H9 (cell line): ENCODE measurements at regions not wholly inside any gene's neighbourhood (a gene's known extent, or its start where the extent isn't known, plus 50 kb on each side); places are given as distances from the start of the nearest gene placed in this dataset.

Experiments used
- DNase-seq: peaks from one replicate; pipeline ENCODE4 v3.0.0-alpha.2; 2017
- H2AFZ ChIP-seq: one replicate; pipeline ENCODE4 v1.6.1; 2013; ENCODE audit warnings: mild to moderate bottlenecking, low read length, control low read depth, moderate library complexity
- H2AK5ac ChIP-seq: 2 replicates; pipeline ENCODE4 v1.6.1; 2013; ENCODE audit warnings: low read length, control low read depth, mixed read lengths; ENCODE audit not compliant: insufficient read length
- H2BK120ac ChIP-seq: one replicate; pipeline ENCODE4 v1.6.1; 2013; ENCODE audit warnings: low read depth, mild to moderate bottlenecking, low read length, control low read depth, inconsistent platforms; ENCODE audit not compliant: poor library complexity, severe bottlenecking
- H2BK12ac ChIP-seq: 2 replicates; pipeline ENCODE4 v1.6.1; 2013; ENCODE audit warnings: low read length, control low read depth, mixed read lengths, low read depth; ENCODE audit not compliant: insufficient read length
- H2BK15ac ChIP-seq: 2 replicates; pipeline ENCODE4 v1.6.1; 2013; ENCODE audit warnings: low read depth, low read length, control low read depth
- H2BK20ac ChIP-seq: one replicate; pipeline ENCODE4 v1.6.1; 2013; ENCODE audit warnings: low read depth, mild to moderate bottlenecking, low read length, control low read depth, inconsistent platforms; ENCODE audit not compliant: poor library complexity, severe bottlenecking
- H2BK5ac ChIP-seq: 2 replicates; pipeline ENCODE4 v1.6.1; 2013; ENCODE audit warnings: low read length, control low read depth, mixed read lengths; ENCODE audit not compliant: insufficient read length
- H3K14ac ChIP-seq: 2 replicates; pipeline ENCODE4 v1.6.1; 2013; ENCODE audit warnings: low read length, control low read depth; ENCODE audit not compliant: insufficient read depth
- H3K18ac ChIP-seq: 2 replicates; pipeline ENCODE4 v1.6.1; 2013; ENCODE audit warnings: low read depth, mild to moderate bottlenecking, mixed read lengths, low read length, control low read depth; ENCODE audit not compliant: insufficient read length
- H3K23ac ChIP-seq: 2 replicates; pipeline ENCODE4 v1.6.1; 2013; ENCODE audit warnings: low read length, control low read depth, mixed read lengths, low read depth; ENCODE audit not compliant: insufficient read length
- H3K23me2 ChIP-seq: 2 replicates; pipeline ENCODE4 v1.6.1; 2013; ENCODE audit warnings: low read depth, mild to moderate bottlenecking, mixed read lengths, low read length, control low read depth; ENCODE audit not compliant: insufficient read length, poor library complexity, severe bottlenecking
- H3K27ac ChIP-seq: 2 replicates; pipeline ENCODE4 v1.5.1; 2013; ENCODE audit warnings: low read length, control low read depth, mixed read lengths, low read depth; ENCODE audit not compliant: insufficient read length
- H3K27me3 ChIP-seq: 2 replicates; pipeline ENCODE4 v1.6.1; 2013; ENCODE audit warnings: low read length, control low read depth, inconsistent platforms; ENCODE audit not compliant: insufficient read depth
- H3K4ac ChIP-seq: 2 replicates; pipeline ENCODE4 v1.6.1; 2013; ENCODE audit warnings: low read depth, mild to moderate bottlenecking, control low read depth, inconsistent platforms, low read length, moderate library complexity
- H3K4me1 ChIP-seq: 2 replicates; pipeline ENCODE4 v1.6.1; 2013; ENCODE audit warnings: low read length, control low read depth, inconsistent platforms; ENCODE audit not compliant: insufficient read depth
- H3K4me2 ChIP-seq: 2 replicates; pipeline ENCODE4 v1.6.1; 2013; ENCODE audit warnings: low read length, control low read depth, mixed read lengths; ENCODE audit not compliant: insufficient read length, insufficient read depth
- H3K56ac ChIP-seq: 2 replicates; pipeline ENCODE4 v1.6.1; 2013; ENCODE audit warnings: low read depth, mild to moderate bottlenecking, mixed read lengths, low read length, control low read depth; ENCODE audit not compliant: insufficient read length
- H3K79me1 ChIP-seq: 2 replicates; pipeline ENCODE4 v1.6.1; 2013; ENCODE audit warnings: low read depth, mild to moderate bottlenecking, moderate library complexity, low read length, control low read depth, inconsistent platforms; ENCODE audit not compliant: insufficient read depth, poor library complexity, severe bottlenecking
- H3K79me2 ChIP-seq: 2 replicates; pipeline ENCODE4 v1.6.1; 2013; ENCODE audit warnings: low read length, control low read depth, inconsistent platforms; ENCODE audit not compliant: insufficient read depth
- H3K9ac ChIP-seq: 2 replicates; pipeline ENCODE4 v1.6.1; 2013; ENCODE audit warnings: low read length, control low read depth, mixed read lengths; ENCODE audit not compliant: insufficient read length; ENCODE audit errors: extremely low read depth
- H3K9me3 ChIP-seq: one replicate; pipeline ENCODE4 v1.6.1; 2013; ENCODE audit warnings: low read depth, low read length, inconsistent platforms; ENCODE audit not compliant: control insufficient read depth
- H3T11ph ChIP-seq: one replicate; pipeline ENCODE4 v1.6.1; 2013; ENCODE audit warnings: mild to moderate bottlenecking, low read length, control low read depth, inconsistent platforms
- H4K20me1 ChIP-seq: one replicate; pipeline ENCODE4 v1.6.1; 2013; ENCODE audit not compliant: control insufficient read depth, insufficient read length, insufficient read depth
- H4K5ac ChIP-seq: 2 replicates; pipeline ENCODE4 v1.6.1; 2013; ENCODE audit warnings: low read depth, mild to moderate bottlenecking, mixed read lengths, low read length, control low read depth; ENCODE audit not compliant: insufficient read length
- H4K8ac ChIP-seq: replicated peaks from 2 replicates; pipeline ENCODE4 v1.6.1; 2013; ENCODE audit warnings: low read length, control low read depth, mixed read lengths, low read depth; ENCODE audit not compliant: insufficient read length
- H4K91ac ChIP-seq: 2 replicates; pipeline ENCODE4 v1.6.1; 2013; ENCODE audit warnings: low read depth, mild to moderate bottlenecking, moderate library complexity, mixed read lengths, low read length, control low read depth; ENCODE audit not compliant: insufficient read length
- H3K27ac Mint-ChIP-seq, 3 experiments: 2 replicates in 2 of 3; 3 replicates in 1 of 3; pipeline ENCODE4 v1.8.0; 2020 to 2021; ENCODE audit warnings: mixed read lengths in 3 of 3, mild to moderate bottlenecking in 1 of 3, moderate library complexity in 1 of 3
- H3K27me3 Mint-ChIP-seq: 2 replicates; pipeline ENCODE4 v1.8.0; 2021; ENCODE audit warnings: low read depth, mild to moderate bottlenecking, moderate library complexity, mixed read lengths
- H3K36me3 Mint-ChIP-seq, 3 experiments: 2 replicates in 2 of 3; 3 replicates in 1 of 3; pipeline ENCODE4 v1.8.0; 2020 to 2021; ENCODE audit warnings: low read depth in 3 of 3, mixed read lengths in 3 of 3; ENCODE audit not compliant: insufficient read depth in 1 of 3
- H3K4me1 Mint-ChIP-seq, 2 experiments: 2 replicates each; pipeline ENCODE4 v1.8.0; 2020; ENCODE audit warnings: mixed read lengths in 2 of 2
- H3K4me3 Mint-ChIP-seq, 2 experiments: 2 replicates in 1 of 2; 3 replicates in 1 of 2; pipeline ENCODE4 v1.8.0; 2020 to 2021; ENCODE audit warnings: mild to moderate bottlenecking in 2 of 2, mixed read lengths in 2 of 2, moderate library complexity in 1 of 2
- H3K9me3 Mint-ChIP-seq, 2 experiments: 2 replicates in 1 of 2; 3 replicates in 1 of 2; pipeline ENCODE4 v1.8.0; 2020; ENCODE audit warnings: mild to moderate bottlenecking in 2 of 2, mixed read lengths in 2 of 2, moderate library complexity in 1 of 2
- whole genome bisulfite sequencing: extraction: QIAGEN DNeasy Blood & Tissue Kit; methylation state at CpG from one replicate; pipeline ENCODE4 v1.1.7; 2013; ENCODE audit warnings: missing lambda C conversion rate, low lambda C conversion rate, mixed read lengths; ENCODE audit not compliant: insufficient read length; ENCODE audit errors: extremely low coverage; 5-methylcytosine and 5-hydroxymethylcytosine counted together
- TF ChIP-seq, protein P1 (sequence below): fragments of 200-600 bp; sonication (generic); conservative IDR thresholded peaks from 3 replicates; pipeline ENCODE4 v1.8.0; 2021; ENCODE audit warnings: antibody characterized with exemption, mild to moderate bottlenecking

- no peak overlapping the region for H2AK5ac ChIP-seq
- no peak overlapping the region for H2BK120ac ChIP-seq
- H4K5ac ChIP-seq: no peak overlapping the region
- no peak overlapping the region for H3K27ac ChIP-seq
- no peak overlapping the region for H3K18ac ChIP-seq
- H3K27me3 Mint-ChIP-seq: no peaks in the 10 kb centered on the region; the same call in 1 of the 2 replicates
- no peak overlapping the region for H2BK15ac ChIP-seq
- H3K4me2 ChIP-seq: no peak overlapping the region
- no peak overlapping the region for H3K27ac Mint-ChIP-seq
- WGBS: no CpG with 5 or more reads among the region's 1 CpG
- H3K79me2 ChIP-seq: no peaks in the 10 kb centered on the region
- H3K4me3 Mint-ChIP-seq: no peak overlapping the region
- no peak overlapping the region for H3T11ph ChIP-seq
- H4K8ac ChIP-seq: no peak overlapping the region
- no peak overlapping the region for H2BK20ac ChIP-seq
- H3K56ac ChIP-seq: no peak overlapping the region
- H3K27me3 ChIP-seq: no peaks in the 10 kb centered on the region
- H3K9ac ChIP-seq: no peak overlapping the region
- H4K91ac ChIP-seq: no peak overlapping the region
- H3K9me3 Mint-ChIP-seq: peaks cover 25 to 32% of the 10 kb centered on the region in 2 experiments
- H3K79me1 ChIP-seq: no peaks in the 10 kb centered on the region
- H2BK12ac ChIP-seq: no peak overlapping the region
- H3K4me1 Mint-ChIP-seq: no peaks in the 10 kb centered on the region
- no peak for DNase-seq
- no peaks in the 10 kb centered on the region for H3K9me3 ChIP-seq
- no peak overlapping the region for H2AFZ ChIP-seq
- no peak overlapping the region for H2BK5ac ChIP-seq
- TF ChIP-seq, protein P1, sequence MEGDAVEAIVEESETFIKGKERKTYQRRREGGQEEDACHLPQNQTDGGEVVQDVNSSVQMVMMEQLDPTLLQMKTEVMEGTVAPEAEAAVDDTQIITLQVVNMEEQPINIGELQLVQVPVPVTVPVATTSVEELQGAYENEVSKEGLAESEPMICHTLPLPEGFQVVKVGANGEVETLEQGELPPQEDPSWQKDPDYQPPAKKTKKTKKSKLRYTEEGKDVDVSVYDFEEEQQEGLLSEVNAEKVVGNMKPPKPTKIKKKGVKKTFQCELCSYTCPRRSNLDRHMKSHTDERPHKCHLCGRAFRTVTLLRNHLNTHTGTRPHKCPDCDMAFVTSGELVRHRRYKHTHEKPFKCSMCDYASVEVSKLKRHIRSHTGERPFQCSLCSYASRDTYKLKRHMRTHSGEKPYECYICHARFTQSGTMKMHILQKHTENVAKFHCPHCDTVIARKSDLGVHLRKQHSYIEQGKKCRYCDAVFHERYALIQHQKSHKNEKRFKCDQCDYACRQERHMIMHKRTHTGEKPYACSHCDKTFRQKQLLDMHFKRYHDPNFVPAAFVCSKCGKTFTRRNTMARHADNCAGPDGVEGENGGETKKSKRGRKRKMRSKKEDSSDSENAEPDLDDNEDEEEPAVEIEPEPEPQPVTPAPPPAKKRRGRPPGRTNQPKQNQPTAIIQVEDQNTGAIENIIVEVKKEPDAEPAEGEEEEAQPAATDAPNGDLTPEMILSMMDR: no peak
- no peak overlapping the region for H3K4ac ChIP-seq
- H3K14ac ChIP-seq: no peak overlapping the region
- peaks cover 3 to 26% (median 11%) of the 10 kb centered on the region in 3 experiments; a peak in 6 of 7 replicates for H3K36me3 Mint-ChIP-seq
- no peaks in the 10 kb centered on the region for H3K23me2 ChIP-seq
- H4K20me1 ChIP-seq: no peaks in the 10 kb centered on the region
- no peaks in the 10 kb centered on the region for H3K4me1 ChIP-seq
- H3K23ac ChIP-seq: no peak overlapping the region
Observed at GRCh38 chr16:73735954-73736353, 560.7 kb upstream of the PSMD7 start.
